ENCODE measurements at regions not wholly inside any gene's neighbourhood (a gene's known extent, or its start where the extent isn't known, plus 50 kb on each side); places are given as distances from the start of the nearest gene placed in this dataset.

GRCh38 chr10:83302623-83303022, 836.7 kb upstream of the GHITM start:
- no peak for DNase-seq
- no peak for ATAC-seq (ENCODE audit: poor library complexity)
- intact Hi-C loops (cut with DNase I), result no loop called here

GRCh38 chr10:83310688-83311087, 828.6 kb upstream of the GHITM start:
- ATAC-seq (ENCODE audit: poor library complexity), result no peak
- intact Hi-C loops (cut with DNase I), result no loop called here
- no peak for DNase-seq

GRCh38 chr10:83312570-83312969, 826.7 kb upstream of the GHITM start:
- intact Hi-C loops (cut with DNase I), result no loop called here
- DNase-seq (no peak), ATAC-seq (ENCODE audit: poor library complexity) (no peak)

GRCh38 chr10:83332690-83333089, 806.6 kb upstream of the GHITM start:
- intact Hi-C loops (cut with DNase I), result no loop called here
- DNase-seq (no peak), ATAC-seq (ENCODE audit: poor library complexity) (no peak)

- DNase-seq (no peak), ATAC-seq (ENCODE audit: poor library complexity) (no peak)
- intact Hi-C loops (cut with DNase I), result no loop called here
Measured at GRCh38 chr10:83333566-83333965, 805.7 kb upstream of the GHITM start.

GRCh38 chr10:83343676-83344075, 795.6 kb upstream of the GHITM start:
- DNase-seq (no peak), ATAC-seq (ENCODE audit: poor library complexity) (no peak)
- intact Hi-C loops (cut with DNase I), result no loop called here

GRCh38 chr10:83346266-83346910, 792.9 kb upstream of the GHITM start:
- ATAC-seq (ENCODE audit: poor library complexity) (no peak), DNase-seq (no peak)
- intact Hi-C loops (cut with DNase I), result no loop called here

GRCh38 chr10:83352588-83352987, 786.7 kb upstream of the GHITM start:
- DNase-seq (no peak), ATAC-seq (ENCODE audit: poor library complexity) (no peak)
- intact Hi-C loops (cut with DNase I), result no loop called here

GRCh38 chr10:83354456-83354855, 784.9 kb upstream of the GHITM start:
- DNase-seq, result no peak
- no peak for ATAC-seq (ENCODE audit: poor library complexity)
- intact Hi-C loops (cut with DNase I), result no loop called here

- no peak for DNase-seq
- intact Hi-C loops (cut with DNase I), result no loop called here
- ATAC-seq (ENCODE audit: poor library complexity), result no peak
Measured at GRCh38 chr10:83357004-83357403, 782.3 kb upstream of the GHITM start.

- intact Hi-C loops (cut with DNase I), result no loop called here
- ATAC-seq (ENCODE audit: poor library complexity) (no peak), DNase-seq (no peak)
Measured at GRCh38 chr10:83357627-83358026, 781.7 kb upstream of the GHITM start.

GRCh38 chr10:83367036-83367435, 772.3 kb upstream of the GHITM start:
- intact Hi-C loops (cut with DNase I), result no loop called here
- no peak for DNase-seq
- no peak for ATAC-seq (ENCODE audit: poor library complexity)

GRCh38 chr10:83371696-83372490, 767.4 kb upstream of the GHITM start:
- DNase-seq, result no peak
- no peak for ATAC-seq (ENCODE audit: poor library complexity)
- intact Hi-C loops (cut with DNase I), result no loop called here

GRCh38 chr10:83372646-83373045, 766.7 kb upstream of the GHITM start:
- DNase-seq (no peak), ATAC-seq (ENCODE audit: poor library complexity) (no peak)
- intact Hi-C loops (cut with DNase I), result no loop called here

- intact Hi-C loops (cut with DNase I), result no loop called here
- ATAC-seq (ENCODE audit: poor library complexity) (peak; percentile 71), DNase-seq (no peak)
Measured at GRCh38 chr10:83373671-83374070, 765.6 kb upstream of the GHITM start.

GRCh38 chr10:83374741-83375140, 764.6 kb upstream of the GHITM start:
- ATAC-seq (ENCODE audit: poor library complexity), result no peak

GRCh38 chr10:83375274-83375673, 764.0 kb upstream of the GHITM start:
- ATAC-seq (ENCODE audit: poor library complexity) (no peak), DNase-seq (no peak)
- intact Hi-C loops (cut with DNase I), result no loop called here

More at GRCh38 chr10:83374741-83375140, 764.6 kb upstream of the GHITM start:
- intact Hi-C loops (cut with DNase I), result no loop called here
- DNase-seq, result no peak

- peak; percentile 56 for ATAC-seq (ENCODE audit: poor library complexity)
- intact Hi-C loops (cut with DNase I), result no loop called here
- DNase-seq, result no peak
Measured at GRCh38 chr10:83397806-83398205, 741.5 kb upstream of the GHITM start.

GRCh38 chr10:83410570-83410969, 728.7 kb upstream of the GHITM start:
- intact Hi-C loops (cut with DNase I), result no loop called here
- no peak for ATAC-seq (ENCODE audit: poor library complexity)

GRCh38 chr10:83425306-83425705, 714.0 kb upstream of the GHITM start:
- intact Hi-C loops (cut with DNase I), result no loop called here
- no peak for DNase-seq
- ATAC-seq (ENCODE audit: poor library complexity), result no peak

More at GRCh38 chr10:83410570-83410969, 728.7 kb upstream of the GHITM start:
- DNase-seq, result no peak
